Mesenchymal stem cell (in vitro differentiated cells and primary cell): ENCODE measurements at regions not wholly inside any gene's neighbourhood (a gene's known extent, or its start where the extent isn't known, plus 50 kb on each side); places are given as distances from the start of the nearest gene placed in this dataset.
"Not testable (repeated sequence)": the region's sequence is repeated elsewhere in the genome, so short reads cannot be mapped to it uniquely, and the experiment has no call there.

Experiments used
- DNase-seq: peaks from one replicate; pipeline ENCODE4 v3.0.0-alpha.2; 2013
- H2AFZ ChIP-seq: one replicate; pipeline ENCODE4 v1.6.1; 2013; ENCODE audit warnings: low read depth, mild to moderate bottlenecking, control low read depth, inconsistent platforms, low read length, moderate library complexity
- H2AK5ac ChIP-seq: 2 replicates; pipeline ENCODE4 v1.6.1; 2013; ENCODE audit warnings: low read length, moderate library complexity, mild to moderate bottlenecking, inconsistent platforms; ENCODE audit not compliant: severe bottlenecking
- H2BK120ac ChIP-seq: one replicate; pipeline ENCODE4 v1.6.1; 2013; ENCODE audit warnings: low read depth, mild to moderate bottlenecking, inconsistent platforms, low read length, moderate library complexity
- H2BK12ac ChIP-seq, 2 experiments: one replicate each; pipeline ENCODE4 v1.6.1; 2013; ENCODE audit warnings: inconsistent platforms in 2 of 2, low read length in 2 of 2, mild to moderate bottlenecking in 2 of 2, moderate library complexity in 2 of 2, control low read depth in 1 of 2
- H2BK15ac ChIP-seq: one replicate; pipeline ENCODE4 v1.6.1; 2013; ENCODE audit warnings: mild to moderate bottlenecking, low read depth, inconsistent platforms; ENCODE audit not compliant: poor library complexity, severe bottlenecking
- H2BK5ac ChIP-seq: 2 replicates; pipeline ENCODE4 v1.6.1; 2013; ENCODE audit warnings: low read depth, mild to moderate bottlenecking, low read length, control low read depth, inconsistent platforms; ENCODE audit not compliant: poor library complexity, severe bottlenecking
- H3K14ac ChIP-seq, 2 experiments: one replicate each; pipeline ENCODE4 v1.6.1; 2013; ENCODE audit warnings: inconsistent platforms in 2 of 2, low read length in 2 of 2, control low read depth in 1 of 2, mild to moderate bottlenecking in 1 of 2, moderate library complexity in 1 of 2
- H3K18ac ChIP-seq, 2 experiments: one replicate each; pipeline ENCODE4 v1.6.1; 2013; ENCODE audit warnings: inconsistent platforms in 2 of 2, low read length in 2 of 2, control low read depth in 1 of 2, low read depth in 1 of 2, mild to moderate bottlenecking in 1 of 2
- H3K23ac ChIP-seq, 2 experiments: one replicate each; pipeline ENCODE4 v1.6.1; 2013; ENCODE audit warnings: inconsistent platforms in 2 of 2, low read length in 2 of 2, mild to moderate bottlenecking in 2 of 2, moderate library complexity in 2 of 2, control low read depth in 1 of 2
- H3K27ac ChIP-seq: 2 replicates; pipeline ENCODE4 v1.5.1; 2013; ENCODE audit warnings: mild to moderate bottlenecking, moderate library complexity, low read length, control low read depth, inconsistent platforms; ENCODE audit not compliant: poor library complexity, severe bottlenecking
- H3K27me3 ChIP-seq, 2 experiments: 2 replicates each; pipeline versions ENCODE4 v1.6.1 to v1.7.0; 2013; ENCODE audit warnings: low read length in 2 of 2, mild to moderate bottlenecking in 2 of 2, moderate library complexity in 2 of 2, control low read depth in 1 of 2, inconsistent platforms in 1 of 2; ENCODE audit not compliant: control insufficient read depth in 1 of 2, insufficient read depth in 1 of 2
- H3K36me3 ChIP-seq, 2 experiments: 2 replicates each; pipeline versions ENCODE4 v1.6.1 to v1.7.0; 2013; ENCODE audit warnings: low read length in 2 of 2, control low read depth in 1 of 2, inconsistent platforms in 1 of 2, low read depth in 1 of 2, mild to moderate bottlenecking in 1 of 2; ENCODE audit not compliant: insufficient read depth in 2 of 2, control insufficient read depth in 1 of 2
- H3K4ac ChIP-seq, 2 experiments: one replicate each; pipeline ENCODE4 v1.6.1; 2013; ENCODE audit warnings: inconsistent platforms in 2 of 2, low read length in 2 of 2, mild to moderate bottlenecking in 2 of 2, moderate library complexity in 2 of 2, control low read depth in 1 of 2, low read depth in 1 of 2
- H3K4me1 ChIP-seq: 2 replicates; pipeline ENCODE4 v1.6.1; 2013; ENCODE audit warnings: low read depth, low read length, control low read depth; ENCODE audit not compliant: control insufficient read depth, insufficient read depth
- H3K4me2 ChIP-seq: 2 replicates; pipeline ENCODE4 v1.6.1; 2013; ENCODE audit warnings: low read length, mild to moderate bottlenecking, inconsistent platforms; ENCODE audit not compliant: poor library complexity, severe bottlenecking
- H3K4me3 ChIP-seq, 2 experiments: 2 replicates each; pipeline versions ENCODE4 v1.5.1 to v1.7.0; 2013; ENCODE audit warnings: low read length in 2 of 2, mild to moderate bottlenecking in 2 of 2, control low read depth in 1 of 2, low read depth in 1 of 2; ENCODE audit not compliant: insufficient read depth in 1 of 2
- H3K79me1 ChIP-seq: replicated peaks from 2 replicates; pipeline ENCODE4 v1.6.1; 2013; ENCODE audit warnings: mild to moderate bottlenecking, control low read depth, low read length, inconsistent platforms; ENCODE audit not compliant: poor library complexity, severe bottlenecking
- H3K9ac ChIP-seq: 2 replicates; pipeline ENCODE4 v1.7.0; 2013; ENCODE audit warnings: mild to moderate bottlenecking, low read length, moderate library complexity
- H3K9me3 ChIP-seq: 2 replicates; pipeline ENCODE4 v1.7.0; 2013; ENCODE audit warnings: mild to moderate bottlenecking, low read length; ENCODE audit not compliant: control insufficient read depth
- H4K8ac ChIP-seq: one replicate; pipeline ENCODE4 v1.6.1; 2013; ENCODE audit warnings: inconsistent platforms, mild to moderate bottlenecking, low read length, moderate library complexity
- H4K91ac ChIP-seq: one replicate; pipeline ENCODE4 v1.6.1; 2013; ENCODE audit warnings: mild to moderate bottlenecking, low read length, inconsistent platforms
- WGBS: methylation state at CpG from one replicate; pipeline ENCODE4 v1.1.7; 2013; ENCODE audit warnings: mixed read lengths; 5-methylcytosine and 5-hydroxymethylcytosine counted together

- H3K4me2 ChIP-seq: no peak overlapping the region
- peak overlapping the region; percentile 25 for H3K27ac ChIP-seq
- peaks cover 3% of the 10 kb centered on the region for H3K4me1 ChIP-seq
- H2AFZ ChIP-seq: no peak overlapping the region
- H3K79me1 ChIP-seq: no peaks in the 10 kb centered on the region
- no peak for DNase-seq
- H3K23ac ChIP-seq: no peak overlapping the region
- H3K4ac ChIP-seq: no peak overlapping the region
- H4K91ac ChIP-seq: no peak overlapping the region
- no peak overlapping the region for H2BK5ac ChIP-seq
- H3K9ac ChIP-seq: no peak overlapping the region
- peaks cover 0 to 10% of the 10 kb centered on the region in 2 experiments for H3K27me3 ChIP-seq
- H3K4me3 ChIP-seq: no peak overlapping the region
- no peak overlapping the region for H2BK12ac ChIP-seq
- H2BK15ac ChIP-seq: no peak overlapping the region
- no peak overlapping the region for H2AK5ac ChIP-seq
- 88% methylated on average over 8 of the region's 9 CpGs for WGBS
- no peak overlapping the region for H3K18ac ChIP-seq
- no peak overlapping the region for H4K8ac ChIP-seq
- H2BK120ac ChIP-seq: no peak overlapping the region
- no peak overlapping the region for H3K14ac ChIP-seq
- no peaks in the 10 kb centered on the region for H3K9me3 ChIP-seq
- no peaks in the 10 kb centered on the region for H3K36me3 ChIP-seq
Observed at GRCh38 chr2:172308253-172308935, 119.0 kb upstream of the ITGA6 start.

DNA sequence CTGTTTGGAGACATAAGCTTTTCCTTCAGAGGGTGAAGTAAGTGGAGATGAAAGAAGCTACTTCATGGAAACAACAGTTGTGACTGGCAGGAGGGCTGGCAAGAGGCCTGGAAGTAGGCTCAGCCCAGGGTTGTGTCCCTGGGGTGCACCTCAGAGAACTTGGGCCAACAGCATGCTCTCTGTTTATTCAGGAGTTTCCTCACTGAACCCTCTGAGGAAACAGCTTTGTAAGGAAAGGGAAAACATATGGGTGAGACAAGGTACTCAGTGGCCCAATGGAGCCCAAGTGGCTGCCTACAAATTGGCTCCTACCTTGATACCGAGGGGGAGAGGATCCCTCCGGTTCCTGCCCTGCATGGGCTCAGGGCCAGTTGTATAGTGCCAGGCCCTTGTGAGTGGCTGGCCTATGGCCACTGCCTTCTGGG is 115.5 kb upstream of the ITGA6 start:
- Histone ChIP-seq H3K79me1 (no peaks in the 10 kb centered on the region), H2BK120ac (no peak overlapping the region), H3K4ac (no peak overlapping the region), H3K9ac (no peak overlapping the region), H3K23ac (no peak overlapping the region), H3K4me3 (no peak overlapping the region), H3K4me2 (no peak overlapping the region), H4K91ac (no peak overlapping the region), H2BK15ac (no peak overlapping the region), H3K9me3 (no peaks in the 10 kb centered on the region), H3K14ac (no peak overlapping the region), H2AK5ac (no peak overlapping the region), H2AFZ (no peak overlapping the region), H4K8ac (no peak overlapping the region), H3K18ac (peak overlapping the region in 1 of 2 experiments; percentile 21), H3K27me3 (peaks cover 0 to 5% of the 10 kb centered on the region in 2 experiments), H2BK5ac (no peak overlapping the region), H3K4me1 (peaks cover 4% of the 10 kb centered on the region), H3K36me3 (no peaks in the 10 kb centered on the region), H2BK12ac (no peak overlapping the region), H3K27ac (no peak overlapping the region)
- WGBS: 93% methylated on average over 2 of the region's 2 CpGs
- peak; percentile 11 for DNase-seq

DNA sequence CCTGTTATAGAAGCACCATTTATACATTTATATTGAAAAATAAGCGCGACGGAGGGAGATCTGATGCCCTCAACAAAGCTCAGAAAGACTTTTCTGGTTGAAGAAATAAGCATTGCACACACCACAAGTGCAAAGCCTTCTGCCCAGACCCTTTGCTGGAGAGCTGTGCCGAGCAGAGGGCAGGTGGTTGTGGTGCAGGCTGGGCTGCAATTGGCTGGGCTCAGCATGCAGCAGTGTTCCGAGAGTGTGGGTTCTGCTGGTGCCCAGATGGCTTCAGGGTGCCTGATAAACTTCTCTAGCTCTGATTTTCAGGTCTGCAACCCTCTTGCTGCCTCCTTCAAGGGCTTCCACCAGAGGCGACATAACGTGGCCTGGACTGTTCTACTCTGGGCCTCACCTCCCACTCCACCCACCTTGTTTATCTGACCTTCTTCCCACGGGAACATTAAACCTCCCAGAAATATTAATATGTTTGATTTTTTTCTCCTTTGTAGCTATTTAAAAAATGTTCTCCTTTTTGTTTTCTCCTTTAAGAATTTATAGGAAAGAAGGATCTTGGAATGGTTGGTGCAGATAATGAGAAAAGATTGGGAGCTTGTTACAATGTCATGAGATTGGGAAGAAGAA is 113.6 kb upstream of the ITGA6 start:
- no peak overlapping the region for H4K8ac ChIP-seq
- H3K4ac ChIP-seq: no peak overlapping the region
- H2AFZ ChIP-seq: no peak overlapping the region
- H3K18ac ChIP-seq: no peak overlapping the region
- no peak overlapping the region for H2BK5ac ChIP-seq
- no peak overlapping the region for H4K91ac ChIP-seq
- no peak overlapping the region for H2BK120ac ChIP-seq
- no peak overlapping the region for H3K4me3 ChIP-seq
- peaks cover 2% of the 10 kb centered on the region for H3K4me1 ChIP-seq
- no peak overlapping the region for H2AK5ac ChIP-seq
- WGBS: 84% methylated on average over 7 of the region's 8 CpGs
- no peak overlapping the region for H3K9ac ChIP-seq
- H2BK12ac ChIP-seq: no peak overlapping the region
- H3K79me1 ChIP-seq: no peaks in the 10 kb centered on the region
- no peak overlapping the region for H3K14ac ChIP-seq
- H3K36me3 ChIP-seq: no peaks in the 10 kb centered on the region
- no peak for DNase-seq
- no peak overlapping the region for H3K27ac ChIP-seq
- peaks cover 0 to 5% of the 10 kb centered on the region in 2 experiments for H3K27me3 ChIP-seq
- H2BK15ac ChIP-seq: no peak overlapping the region
- no peak overlapping the region for H3K23ac ChIP-seq
- no peak overlapping the region for H3K4me2 ChIP-seq
- H3K9me3 ChIP-seq: no peaks in the 10 kb centered on the region

DNA sequence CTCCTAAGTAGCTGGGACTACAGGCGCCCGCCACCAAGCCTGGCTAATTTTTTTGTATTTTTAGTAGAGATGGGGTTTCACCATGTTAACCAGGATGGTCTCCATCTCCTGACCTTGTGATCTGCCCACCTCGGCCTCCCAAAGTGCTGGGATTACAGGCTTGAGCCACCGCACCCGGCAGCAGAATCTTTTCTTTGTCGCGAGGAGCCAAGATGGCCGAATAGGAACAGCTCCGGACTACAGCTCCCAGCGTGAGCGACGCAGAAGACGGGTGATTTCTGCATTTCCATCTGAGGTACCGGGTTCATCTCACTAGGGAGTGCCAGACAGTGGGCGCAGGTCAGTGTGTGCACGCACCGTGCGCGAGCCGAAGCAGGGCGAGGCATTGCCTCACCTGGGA is 112.3 kb upstream of the ITGA6 start:
- H2AK5ac ChIP-seq, H3K9me3 ChIP-seq, H3K27me3 ChIP-seq, H3K79me1 ChIP-seq, H3K4me1 ChIP-seq, H3K9ac ChIP-seq, H2AFZ ChIP-seq, H3K4me2 ChIP-seq, H3K4ac ChIP-seq, H2BK5ac ChIP-seq, H3K36me3 ChIP-seq, DNase-seq, H3K23ac ChIP-seq, H3K4me3 ChIP-seq, H2BK15ac ChIP-seq, H3K14ac ChIP-seq, H3K27ac ChIP-seq, H2BK120ac ChIP-seq, H2BK12ac ChIP-seq, H4K91ac ChIP-seq, H3K18ac ChIP-seq, H4K8ac ChIP-seq: not testable (repeated sequence)
- WGBS: 100% methylated on average over 1 of the region's 21 CpGs
